PC-3 (cell line): ENCODE measurements at regions not wholly inside any gene's neighbourhood (a gene's known extent, or its start where the extent isn't known, plus 50 kb on each side); places are given as distances from the start of the nearest gene placed in this dataset.

ENCODE experiments used
- ATAC-seq: fragments of 200-7000 bp; cut with Tn5 transposase; 2 replicates; pipeline ENCODE4 v1.9.1; 2020; ENCODE audit warnings: mild to moderate bottlenecking, moderate library complexity
- BruUV-seq: library from RNA; stranded (reverse); fragments of 400-500 nt; replicated peaks from 2 replicates; lab custom pipeline; 2021; lab: Mats Ljungman, UMichigan
- CTCF ChIA-PET: fragments of 300-600 bp; sonication (Branson Sonifier 250); formaldehyde crosslinking; loops from one replicate; lab custom pipeline; 2022; ENCODE audit warnings: antibody characterized with exemption; lab: Charles Lee
- POLR2A ChIA-PET: fragments of 300-600 bp; sonication (Branson Sonifier 250); formaldehyde crosslinking; loops from one replicate; lab custom pipeline; 2022; ENCODE audit warnings: antibody characterized with exemption; ENCODE audit not compliant: unreplicated experiment; lab: Charles Lee
- DNase-seq: peaks from one replicate; pipeline ENCODE4 v3.0.0-alpha.2; 2015
- H2AFZ ChIP-seq: fragments of 300-600 bp; sonication (generic); 2 replicates; pipeline ENCODE4 v1.6.0; 2016; ENCODE audit warnings: antibody characterized with exemption, low read length
- H3F3A ChIP-seq: fragments of 300-600 bp; sonication (generic); one replicate; pipeline ENCODE4 v1.6.0; 2017; ENCODE audit warnings: antibody characterized with exemption, low read length, control low read depth, mild to moderate bottlenecking; ENCODE audit not compliant: unreplicated experiment
- H3K27ac ChIP-seq: fragments of 300-600 bp; sonication (generic); 2 replicates; pipeline ENCODE4 v1.5.1; 2016; ENCODE audit warnings: mild to moderate bottlenecking, low read length
- H3K27me3 ChIP-seq: fragments of 300-600 bp; sonication (generic); 2 replicates; pipeline ENCODE4 v1.6.1; 2016; ENCODE audit warnings: low read length, mixed read lengths
- H3K36me3 ChIP-seq: fragments of 300-600 bp; sonication (generic); 2 replicates; pipeline ENCODE4 v1.6.1; 2016; ENCODE audit warnings: low read depth, mixed run types, low read length, mixed read lengths
- H3K4me1 ChIP-seq: fragments of 300-600 bp; sonication (generic); 2 replicates; pipeline ENCODE4 v1.5.1; 2016; ENCODE audit warnings: low read length; ENCODE audit not compliant: insufficient read depth
- H3K4me2 ChIP-seq: fragments of 300-600 bp; sonication (generic); 2 replicates; pipeline ENCODE4 v1.6.0; 2016; ENCODE audit warnings: low read length
- H3K4me3 ChIP-seq: fragments of 300-600 bp; sonication (generic); 2 replicates; pipeline ENCODE4 v1.5.1; 2016; ENCODE audit warnings: mild to moderate bottlenecking, low read length, mixed read lengths
- H3K79me2 ChIP-seq: fragments of 300-600 bp; sonication (generic); 2 replicates; pipeline ENCODE4 v1.6.1; 2017; ENCODE audit warnings: low read length, mixed read lengths
- H3K9ac ChIP-seq: fragments of 300-600 bp; sonication (generic); 2 replicates; pipeline ENCODE4 v1.6.0; 2016; ENCODE audit warnings: mild to moderate bottlenecking, low read length
- H3K9me2 ChIP-seq: fragments of 300-600 bp; sonication (generic); replicated peaks from 2 replicates; pipeline ENCODE4 v1.6.1; 2016; ENCODE audit warnings: mixed run types, low read length, mixed read lengths
- H3K9me3 ChIP-seq: fragments of 300-600 bp; sonication (generic); 2 replicates; pipeline ENCODE4 v1.6.1; 2016; ENCODE audit warnings: low read length, mixed read lengths
- H4K20me1 ChIP-seq: fragments of 300-600 bp; sonication (generic); 2 replicates; pipeline ENCODE4 v1.6.1; 2016; ENCODE audit warnings: low read length, mixed read lengths
- EZH2 ChIP-seq: fragments of 300-600 bp; sonication (generic); IDR thresholded peaks from one replicate; pipeline ENCODE4 v1.6.1; 2017; ENCODE audit warnings: antibody characterized with exemption, mild to moderate bottlenecking, low read length; ENCODE audit not compliant: unreplicated experiment
- EZH2phosphoT487 ChIP-seq: fragments of 300-600 bp; sonication (generic); IDR thresholded peaks from 2 replicates; pipeline ENCODE4 v1.6.1; 2018; ENCODE audit warnings: mild to moderate bottlenecking, antibody characterized with exemption, low read length, borderline replicate concordance
- intact Hi-C: fragments of 100-400 bp; cut with micrococcal nuclease; formaldehyde crosslinking; loops from 2 replicates; pipeline ENCODE4 v1.9.0; 2023
- TF ChIP-seq, protein P1 (sequence below): fragments of 300-600 bp; sonication (generic); conservative IDR thresholded peaks from 2 replicates; pipeline ENCODE4 v1.5.1; 2017; ENCODE audit warnings: antibody characterized with exemption, low read depth, mild to moderate bottlenecking, low read length

DNA sequence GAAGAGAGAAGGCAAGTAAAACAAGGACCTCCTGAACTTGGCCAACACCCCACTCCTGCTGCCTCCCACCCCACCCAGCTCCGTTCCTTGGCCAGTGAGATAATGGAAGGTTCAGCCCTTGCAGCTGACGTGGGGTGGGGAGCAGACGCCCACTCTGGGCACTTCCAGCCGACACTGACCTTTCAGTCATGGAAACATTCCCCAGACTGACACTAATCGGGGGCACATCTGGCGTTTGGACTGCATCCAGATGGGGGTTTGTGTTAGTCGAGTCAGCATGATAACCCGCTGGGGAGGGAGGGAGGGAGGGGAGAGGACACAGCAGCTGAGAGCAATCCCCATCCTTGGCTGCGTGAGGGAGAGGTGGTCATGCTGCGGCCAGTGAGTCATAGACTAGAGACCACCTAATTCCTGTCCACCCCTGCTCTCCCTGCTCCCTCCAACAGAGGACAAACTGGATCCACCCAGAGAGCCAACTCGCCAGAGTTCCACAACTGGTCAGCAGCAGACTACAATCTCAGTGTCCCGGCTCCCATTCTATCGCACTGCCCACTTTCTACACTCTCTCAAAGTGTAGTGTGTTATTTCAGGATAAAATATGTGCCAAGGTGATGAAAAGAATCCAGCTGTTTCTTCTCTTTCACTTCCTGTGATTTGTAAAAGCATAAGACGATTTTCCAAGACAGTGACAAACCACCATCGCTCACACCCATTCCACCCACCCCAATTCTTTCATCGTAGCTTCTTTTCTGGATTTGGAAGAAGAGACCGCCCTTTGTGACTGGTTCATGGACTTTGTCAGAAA is 115.4 kb upstream of the PKDCC start:
- Histone ChIP-seq H3K36me3 (no peaks in the 10 kb centered on the region), H3K79me2 (no peaks in the 10 kb centered on the region), H3K27me3 (no peaks in the 10 kb centered on the region), H3K27ac (no peak overlapping the region), H3K9me3 (no peaks in the 10 kb centered on the region), H4K20me1 (no peaks in the 10 kb centered on the region), H3K4me3 (no peak overlapping the region), H3K4me2 (no peak overlapping the region), H2AFZ (no peak overlapping the region), H3K4me1 (peaks cover 62% of the 10 kb centered on the region), H3F3A (no peaks in the 10 kb centered on the region), H3K9ac (no peak overlapping the region), H3K9me2 (no peaks in the 10 kb centered on the region)
- CTCF ChIA-PET, result no interaction called here
- TF ChIP-seq EZH2phosphoT487 (no peak), EZH2 (no peak)
- TF ChIP-seq, protein P1, sequence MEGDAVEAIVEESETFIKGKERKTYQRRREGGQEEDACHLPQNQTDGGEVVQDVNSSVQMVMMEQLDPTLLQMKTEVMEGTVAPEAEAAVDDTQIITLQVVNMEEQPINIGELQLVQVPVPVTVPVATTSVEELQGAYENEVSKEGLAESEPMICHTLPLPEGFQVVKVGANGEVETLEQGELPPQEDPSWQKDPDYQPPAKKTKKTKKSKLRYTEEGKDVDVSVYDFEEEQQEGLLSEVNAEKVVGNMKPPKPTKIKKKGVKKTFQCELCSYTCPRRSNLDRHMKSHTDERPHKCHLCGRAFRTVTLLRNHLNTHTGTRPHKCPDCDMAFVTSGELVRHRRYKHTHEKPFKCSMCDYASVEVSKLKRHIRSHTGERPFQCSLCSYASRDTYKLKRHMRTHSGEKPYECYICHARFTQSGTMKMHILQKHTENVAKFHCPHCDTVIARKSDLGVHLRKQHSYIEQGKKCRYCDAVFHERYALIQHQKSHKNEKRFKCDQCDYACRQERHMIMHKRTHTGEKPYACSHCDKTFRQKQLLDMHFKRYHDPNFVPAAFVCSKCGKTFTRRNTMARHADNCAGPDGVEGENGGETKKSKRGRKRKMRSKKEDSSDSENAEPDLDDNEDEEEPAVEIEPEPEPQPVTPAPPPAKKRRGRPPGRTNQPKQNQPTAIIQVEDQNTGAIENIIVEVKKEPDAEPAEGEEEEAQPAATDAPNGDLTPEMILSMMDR, result no peak
- no TSS peak for BruUV-seq
- intact Hi-C loops, result no loop called here
- POLR2A ChIA-PET, result no interaction called here
- ATAC-seq (no peak), DNase-seq (no peak)

DNA sequence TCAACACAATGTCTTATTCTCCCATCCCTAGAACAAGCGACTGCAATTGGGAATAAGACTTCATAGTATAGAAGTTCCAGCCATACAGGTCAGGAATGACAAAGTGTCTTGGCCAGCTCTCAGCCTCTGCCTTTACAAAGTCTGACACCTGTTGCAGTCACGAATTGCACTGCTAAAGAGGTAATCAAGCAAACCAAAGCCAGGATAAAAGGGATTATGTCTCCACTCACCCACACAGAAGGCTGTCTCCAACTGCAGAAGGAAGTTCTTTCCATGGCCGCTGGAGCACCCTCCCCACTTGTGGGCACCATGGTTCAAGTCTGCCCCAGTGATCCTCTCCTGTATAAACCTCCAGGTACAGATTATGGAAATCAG is 114.8 kb upstream of the PKDCC start:
- no peak for DNase-seq
- Histone ChIP-seq H3K9ac (no peak overlapping the region), H3K4me3 (no peak overlapping the region), H3K27ac (no peak overlapping the region), H3K4me2 (no peak overlapping the region), H3F3A (no peaks in the 10 kb centered on the region), H3K9me3 (no peaks in the 10 kb centered on the region), H3K79me2 (no peaks in the 10 kb centered on the region), H3K9me2 (no peaks in the 10 kb centered on the region), H3K27me3 (no peaks in the 10 kb centered on the region), H3K4me1 (peaks cover 64% of the 10 kb centered on the region), H4K20me1 (no peaks in the 10 kb centered on the region), H2AFZ (no peak overlapping the region), H3K36me3 (no peaks in the 10 kb centered on the region)
- no TSS peak for BruUV-seq
- ChIA-PET POLR2A (no interaction called here), CTCF (no interaction called here)
- ATAC-seq, result no peak
- no peak for TF ChIP-seq EZH2phosphoT487
- TF ChIP-seq EZH2, result no peak
- TF ChIP-seq, protein P1, result no peak
- intact Hi-C loops, result no loop called here

DNA sequence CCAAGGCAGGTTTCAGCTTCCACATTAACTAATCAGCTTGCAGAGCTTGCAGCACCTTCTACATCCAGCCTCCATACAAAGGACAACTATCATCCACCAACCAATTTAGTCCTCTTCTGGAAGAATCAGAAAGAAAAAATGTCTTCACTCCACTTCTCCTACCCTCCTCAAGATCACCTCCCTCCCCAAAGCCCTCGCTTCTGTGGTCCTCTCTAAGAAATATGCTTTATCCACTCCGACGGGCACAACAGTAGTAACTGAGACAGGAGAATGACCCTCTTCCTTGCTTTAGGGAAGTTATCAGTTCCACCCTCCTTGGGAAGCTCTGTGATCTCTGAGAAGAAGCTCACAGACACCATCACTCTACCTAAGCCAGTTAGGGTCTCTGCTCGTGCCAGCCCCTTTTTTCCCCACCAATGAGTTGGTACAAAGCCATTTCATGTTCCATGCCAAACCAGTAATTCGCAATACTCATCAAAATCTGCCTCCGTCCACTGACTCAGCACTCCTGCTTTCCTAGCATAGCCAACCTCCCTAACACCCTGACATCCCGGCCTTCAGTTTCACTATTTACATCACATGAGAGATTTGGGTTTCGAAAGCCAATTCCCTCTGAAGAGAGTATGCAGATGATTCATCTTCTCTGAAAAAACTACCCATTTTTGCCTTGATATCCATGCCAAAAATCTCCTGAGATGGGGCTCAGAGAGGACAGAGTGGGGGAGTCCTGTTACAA is 114.1 kb upstream of the PKDCC start:
- H4K20me1 ChIP-seq, result no peaks in the 10 kb centered on the region
- ATAC-seq (no peak), DNase-seq (peak; percentile 67)
- ChIA-PET POLR2A (no interaction called here), CTCF (no interaction called here)
- H3K27me3 ChIP-seq, result no peaks in the 10 kb centered on the region
- no peaks in the 10 kb centered on the region for H3K79me2 ChIP-seq
- no peaks in the 10 kb centered on the region for H3K9me3 ChIP-seq
- H3K4me1 ChIP-seq, result peaks cover 65% of the 10 kb centered on the region
- no peak overlapping the region for H3K4me3 ChIP-seq
- no peaks in the 10 kb centered on the region for H3K36me3 ChIP-seq
- H3F3A ChIP-seq, result no peaks in the 10 kb centered on the region
- intact Hi-C loops, result no loop called here
- BruUV-seq, result no TSS peak
- no peak overlapping the region for H2AFZ ChIP-seq
- H3K4me2 ChIP-seq, result no peak overlapping the region
- H3K9ac ChIP-seq, result no peak overlapping the region
- TF ChIP-seq, protein P1, result no peak
- H3K9me2 ChIP-seq, result no peaks in the 10 kb centered on the region
- no peak overlapping the region for H3K27ac ChIP-seq
